IMR-90 (cell line): ENCODE measurements at regions not wholly inside any gene's neighbourhood (a gene's known extent, or its start where the extent isn't known, plus 50 kb on each side); places are given as distances from the start of the nearest gene placed in this dataset.

ENCODE experiments used
- ATAC-seq: fragments of 200-7000 bp; cut with Tn5 transposase; 2 replicates; pipeline ENCODE4 v1.9.1; 2020; ENCODE audit warnings: low read depth, mild to moderate bottlenecking, moderate library complexity
- BruUV-seq: library from RNA; stranded (reverse); fragments of 400-500 nt; replicated peaks from 2 replicates; lab custom pipeline; 2021; lab: Mats Ljungman, UMichigan
- CTCF ChIA-PET: fragments of 300-600 bp; formaldehyde crosslinking; extraction: SDS; loops from one replicate; lab custom pipeline; 2021; ENCODE audit warnings: antibody characterized with exemption; lab: Yijun Ruan, JAX
- POLR2A ChIA-PET: fragments of 300-600 bp; sonication (Branson Sonifier 250); formaldehyde crosslinking; loops from one replicate; lab custom pipeline; 2022; ENCODE audit warnings: antibody characterized with exemption; ENCODE audit not compliant: unreplicated experiment; lab: Charles Lee
- DNase-seq: peaks from one replicate; pipeline ENCODE4 v3.0.0; 2013
- H2AFZ ChIP-seq: replicated peaks from 2 replicates; pipeline ENCODE3; 2013; ENCODE audit warnings: low read length, mild to moderate bottlenecking; ENCODE audit not compliant: poor library complexity
- H2AK5ac ChIP-seq: 2 replicates; pipeline ENCODE4 v1.6.1; 2013; ENCODE audit warnings: low read depth, low read length, inconsistent platforms
- H2AK9ac ChIP-seq: replicated peaks from 2 replicates; pipeline ENCODE3; 2013; ENCODE audit warnings: mild to moderate bottlenecking, low read depth, low read length, moderate library complexity; ENCODE audit not compliant: poor library complexity
- H2BK120ac ChIP-seq: 2 replicates; pipeline ENCODE4 v1.6.1; 2013; ENCODE audit warnings: low read depth, low read length, inconsistent platforms
- H2BK15ac ChIP-seq: 3 replicates; pipeline ENCODE4 v1.6.1; 2013; ENCODE audit warnings: low read depth, low read length, inconsistent platforms
- H2BK20ac ChIP-seq: 2 replicates; pipeline ENCODE4 v1.6.1; 2013; ENCODE audit warnings: low read depth, mild to moderate bottlenecking, inconsistent platforms, low read length, moderate library complexity
- H2BK5ac ChIP-seq: 2 replicates; pipeline ENCODE4 v1.6.1; 2013; ENCODE audit warnings: mild to moderate bottlenecking, low read depth, low read length, inconsistent platforms; ENCODE audit not compliant: poor library complexity, severe bottlenecking
- H3K14ac ChIP-seq: replicated peaks from 2 replicates; pipeline ENCODE4 v1.6.1; 2013; ENCODE audit warnings: low read depth, low read length, inconsistent platforms
- H3K18ac ChIP-seq: 2 replicates; pipeline ENCODE4 v1.6.1; 2013; ENCODE audit warnings: low read depth, low read length, control low read depth
- H3K23ac ChIP-seq: 2 replicates; pipeline ENCODE4 v1.6.1; 2013; ENCODE audit warnings: low read depth, low read length, inconsistent platforms
- H3K27ac ChIP-seq: 2 replicates; pipeline ENCODE4 v1.5.1; 2013; ENCODE audit warnings: mild to moderate bottlenecking, control low read depth, low read length; ENCODE audit not compliant: insufficient read depth
- H3K27me3 ChIP-seq: 2 replicates; pipeline ENCODE4 v1.6.1; 2013; ENCODE audit warnings: low read length; ENCODE audit not compliant: control insufficient read depth, insufficient read depth
- H3K36me3 ChIP-seq: 2 replicates; pipeline ENCODE4 v1.6.1; 2013; ENCODE audit warnings: low read length, mixed read lengths; ENCODE audit not compliant: control insufficient read depth, insufficient read depth
- H3K4ac ChIP-seq: 2 replicates; pipeline ENCODE4 v1.6.1; 2013; ENCODE audit warnings: low read depth, low read length, inconsistent platforms
- H3K4me1 ChIP-seq: 2 replicates; pipeline ENCODE4 v1.6.1; 2013; ENCODE audit warnings: low read length, mixed read lengths; ENCODE audit not compliant: control insufficient read depth, insufficient read depth
- H3K4me2 ChIP-seq: 2 replicates; pipeline ENCODE4 v1.6.1; 2013; ENCODE audit warnings: low read depth, mild to moderate bottlenecking, control low read depth, low read length, moderate library complexity
- H3K4me3 ChIP-seq: 2 replicates; pipeline ENCODE4 v1.5.1; 2013; ENCODE audit warnings: low read depth, mild to moderate bottlenecking, control low read depth, low read length, moderate library complexity; ENCODE audit not compliant: insufficient read depth
- H3K56ac ChIP-seq: 2 replicates; pipeline ENCODE4 v1.6.1; 2013; ENCODE audit warnings: low read length, inconsistent platforms; ENCODE audit not compliant: insufficient read depth; ENCODE audit errors: extremely low read depth
- H3K79me1 ChIP-seq, 2 experiments: 2 replicates each; pipeline ENCODE4 v1.6.1; 2013; ENCODE audit warnings: low read length in 2 of 2, inconsistent platforms in 1 of 2, low read depth in 1 of 2
- H3K9ac ChIP-seq: 2 replicates; pipeline ENCODE4 v1.6.1; 2013; ENCODE audit warnings: low read depth, low read length, control low read depth
- H3K9me1 ChIP-seq: 2 replicates; pipeline ENCODE4 v1.6.1; 2013; ENCODE audit warnings: low read length, inconsistent platforms; ENCODE audit not compliant: insufficient read depth
- H3K9me3 ChIP-seq: 2 replicates; pipeline ENCODE4 v1.6.1; 2013; ENCODE audit warnings: low read length; ENCODE audit not compliant: control insufficient read depth, insufficient read depth
- H4K20me1 ChIP-seq: 2 replicates; pipeline ENCODE4 v1.6.1; 2013; ENCODE audit warnings: low read length, inconsistent platforms; ENCODE audit not compliant: insufficient read depth
- H4K5ac ChIP-seq: 2 replicates; pipeline ENCODE4 v1.6.1; 2013; ENCODE audit warnings: mild to moderate bottlenecking, low read depth, low read length, control low read depth
- H4K8ac ChIP-seq, 2 experiments: 2 replicates each; pipeline ENCODE4 v1.6.1; 2013; ENCODE audit warnings: low read depth in 2 of 2, low read length in 2 of 2, control low read depth in 1 of 2, inconsistent platforms in 1 of 2
- H4K91ac ChIP-seq: 2 replicates; pipeline ENCODE4 v1.6.1; 2013; ENCODE audit warnings: low read depth, low read length, inconsistent platforms; ENCODE audit not compliant: insufficient read depth
- BHLHE40 ChIP-seq: fragments of 150-350 bp; IDR thresholded peaks from 2 replicates; pipeline ENCODE4 v1.6.1; 2016; ENCODE audit warnings: mild to moderate bottlenecking, low read depth, low read length
- CEBPB ChIP-seq: IDR thresholded peaks from 2 replicates; pipeline ENCODE4 v1.6.1; 2012; ENCODE audit warnings: low read depth, low read length, improper control_type of control experiment
- CHD1 ChIP-seq: IDR thresholded peaks from 2 replicates; pipeline ENCODE4 v1.6.1; 2012; ENCODE audit warnings: low read depth, low read length, improper control_type of control experiment
- CTCF ChIP-seq: conservative IDR thresholded peaks from 2 replicates; pipeline ENCODE4 v1.5.1; 2012; ENCODE audit warnings: mild to moderate bottlenecking, low read depth, low read length, improper control_type of control experiment
- ELK1 ChIP-seq: fragments of 150-350 bp; IDR thresholded peaks from 2 replicates; pipeline ENCODE4 v1.6.1; 2016; ENCODE audit warnings: low read depth, mild to moderate bottlenecking, low read length, moderate library complexity, borderline replicate concordance
- FOS ChIP-seq: fragments of 150-350 bp; IDR thresholded peaks from 2 replicates; pipeline ENCODE4 v1.6.1; 2016; ENCODE audit warnings: low read depth, low read length
- MAZ ChIP-seq: IDR thresholded peaks from 2 replicates; pipeline ENCODE4 v1.6.1; 2012; ENCODE audit warnings: low read depth, mild to moderate bottlenecking, low read length, improper control_type of control experiment, moderate library complexity, borderline replicate concordance
- MXI1 ChIP-seq: IDR thresholded peaks from 2 replicates; pipeline ENCODE4 v1.6.1; 2012; ENCODE audit warnings: low read depth, mild to moderate bottlenecking, low read length, moderate library complexity, borderline replicate concordance
- RAD21 ChIP-seq: IDR thresholded peaks from 2 replicates; pipeline ENCODE4 v1.6.1; 2012; ENCODE audit warnings: low read length, improper control_type of control experiment
- RCOR1 ChIP-seq: IDR thresholded peaks from 2 replicates; pipeline ENCODE4 v1.6.1; 2012; ENCODE audit warnings: mild to moderate bottlenecking, low read length, improper control_type of control experiment; ENCODE audit not compliant: insufficient replicate concordance
- RFX5 ChIP-seq: IDR thresholded peaks from 2 replicates; pipeline ENCODE4 v1.8.0; 2012; ENCODE audit warnings: low read depth, mild to moderate bottlenecking, low read length, moderate library complexity
- SMC3 ChIP-seq: fragments of 150-350 bp; IDR thresholded peaks from 2 replicates; pipeline ENCODE4 v1.6.1; 2016; ENCODE audit warnings: low read depth, mild to moderate bottlenecking, antibody characterized with exemption, low read length, moderate library complexity
- WGBS, 2 experiments: methylation state at CpG; one replicate each; pipeline versions ENCODE4 v1.1.5 to v1.1.7; 2013; ENCODE audit warnings: missing lambda C conversion rate in 2 of 2; ENCODE audit not compliant: insufficient read length in 1 of 2; ENCODE audit errors: extremely low coverage in 2 of 2; 5-methylcytosine and 5-hydroxymethylcytosine counted together
- dilution Hi-C: fragments of 300-500 bp; cut with HindIII; formaldehyde crosslinking; loops from one replicate; pipeline ENCODE4 v1.14.3; 2018; ENCODE audit warnings: low sequenced_read_pairs; ENCODE audit not compliant: unreplicated experiment
- in situ Hi-C: fragments of 300-500 bp; cut with MboI; formaldehyde crosslinking; loops from 3 replicates; pipeline ENCODE4 v1.14.3; 2019; ENCODE audit warnings: low sequenced_read_pairs, inconsistent platforms, mixed read lengths
- intact Hi-C: fragments of 100-400 bp; cut with micrococcal nuclease; formaldehyde crosslinking; loops from 2 replicates; pipeline ENCODE4 v1.10.0; 2022

DNA sequence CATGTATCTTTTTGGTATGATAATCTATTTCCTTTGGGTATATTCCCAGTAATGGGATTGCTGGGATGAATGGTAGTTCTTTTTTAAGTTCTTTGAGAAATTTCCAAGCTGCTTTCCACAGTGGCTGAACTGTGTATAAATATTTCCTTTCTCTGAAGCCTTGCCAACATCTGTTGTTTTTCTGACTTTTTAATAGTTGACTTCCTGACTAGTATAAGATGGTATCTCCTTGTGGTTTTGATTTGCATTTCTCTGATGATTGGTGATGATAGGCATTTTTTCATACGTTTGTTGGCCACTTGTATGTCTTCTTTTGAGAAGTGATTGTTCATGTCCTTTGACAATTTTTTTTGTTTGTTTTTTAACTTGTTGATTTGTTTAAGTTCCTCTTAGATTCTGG is 61.6 kb upstream of the PCDH17 start:
- no peaks in the 10 kb centered on the region for H3K79me1 ChIP-seq
- no peak overlapping the region for H3K27ac ChIP-seq
- H3K4me2 ChIP-seq, result no peak overlapping the region
- no peak overlapping the region for H2AK5ac ChIP-seq
- POLR2A ChIA-PET, result no interaction called here
- no peaks in the 10 kb centered on the region; the same call in 1 of the 2 replicates for H3K9me3 ChIP-seq
- dilution Hi-C loops (no loop called here), intact Hi-C loops (no loop called here), in situ Hi-C loops (no loop called here)
- WGBS, 2 experiments, result no CpG with 5 or more reads among the region's 1 CpG
- CTCF ChIA-PET, result no interaction called here
- no peaks in the 10 kb centered on the region for H3K9me1 ChIP-seq
- no peak for TF ChIP-seq RFX5
- TF ChIP-seq RCOR1, result no peak
- no peak for TF ChIP-seq ELK1
- TF ChIP-seq CTCF, result no peak
- TF ChIP-seq MAZ, result no peak
- TF ChIP-seq SMC3, result no peak
- no peak for TF ChIP-seq FOS
- no peak for TF ChIP-seq RAD21
- no peak for TF ChIP-seq CEBPB
- TF ChIP-seq MXI1, result no peak
- TF ChIP-seq CHD1, result no peak
- no peak for TF ChIP-seq BHLHE40
- H3K18ac ChIP-seq, result no peak overlapping the region
- no peaks in the 10 kb centered on the region for H4K20me1 ChIP-seq
- no peak overlapping the region for H2AK9ac ChIP-seq
- BruUV-seq, result no TSS peak
- DNase-seq (no peak), ATAC-seq (no peak)
- H2BK5ac ChIP-seq, result no peak overlapping the region
- no peak overlapping the region for H3K23ac ChIP-seq
- no peak overlapping the region for H2BK120ac ChIP-seq
- no peak overlapping the region for H3K14ac ChIP-seq
- H4K91ac ChIP-seq, result no peak overlapping the region
- no peak overlapping the region for H2BK15ac ChIP-seq
- no peak overlapping the region for H3K9ac ChIP-seq
- no peak overlapping the region for H3K4ac ChIP-seq
- no peaks in the 10 kb centered on the region for H3K27me3 ChIP-seq
- H2BK20ac ChIP-seq, result no peak overlapping the region
- no peak overlapping the region for H2AFZ ChIP-seq
- H3K4me3 ChIP-seq, result no peak overlapping the region
- no peak overlapping the region for H4K8ac ChIP-seq
- H4K5ac ChIP-seq, result no peak overlapping the region
- H3K4me1 ChIP-seq, result no peaks in the 10 kb centered on the region
- H3K56ac ChIP-seq, result no peak overlapping the region
- H3K36me3 ChIP-seq, result no peaks in the 10 kb centered on the region
